HG03139 (cell line): ENCODE measurements at regions not wholly inside any gene's neighbourhood (a gene's known extent, or its start where the extent isn't known, plus 50 kb on each side); places are given as distances from the start of the nearest gene placed in this dataset.
A peak's percentile ranks its signal among the peaks of the same experiment; 100 is the strongest.

Experiments
- ATAC-seq: cut with Tn5 transposase; IDR thresholded peaks from one replicate; pipeline ENCODE4 v1.9.1; 2021; ENCODE audit not compliant: unreplicated experiment

- ATAC-seq: no peak
These were observed 236.6 kb upstream of the MYOCD start for GRCh38 chr17:12429116-12429515.

DNA sequence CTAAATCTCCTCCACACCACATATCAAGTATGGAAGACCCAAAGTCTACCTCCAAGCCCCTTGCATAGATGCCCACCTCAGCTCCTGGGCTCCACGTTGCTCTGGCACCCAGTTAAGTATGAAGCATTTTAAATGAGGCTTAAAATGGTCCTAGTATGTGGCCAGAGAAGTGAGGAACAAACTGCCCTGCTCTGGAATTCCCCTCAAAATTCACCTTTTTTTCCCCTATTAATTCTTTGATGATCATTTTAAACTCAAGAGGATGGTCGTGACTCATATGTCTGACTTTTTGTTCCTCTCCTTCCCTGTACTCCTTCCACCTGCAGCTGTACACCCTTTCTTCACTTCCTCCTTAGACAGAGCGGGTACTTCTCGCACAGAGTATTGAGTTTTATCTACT is 234.5 kb upstream of the MYOCD start:
- ATAC-seq: peak; percentile 81

DNA sequence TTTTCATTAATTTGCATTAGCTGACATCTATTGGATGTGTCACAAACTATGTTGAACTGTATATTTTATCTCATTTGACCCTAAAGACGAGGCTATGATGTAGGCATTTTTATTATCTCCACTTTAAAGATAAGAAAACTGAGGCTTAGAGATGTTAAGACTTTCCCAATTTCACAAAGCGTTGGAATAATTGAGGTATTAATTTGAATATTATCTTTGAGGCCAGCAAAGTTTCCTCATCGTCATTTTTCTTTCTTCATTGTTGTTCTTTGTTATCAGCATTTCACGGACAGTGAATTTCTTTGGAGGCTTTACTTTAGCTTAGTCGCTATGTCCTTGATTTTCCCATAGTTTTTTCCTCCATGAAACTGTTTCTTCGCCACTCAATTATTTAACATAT is 227.5 kb upstream of the MYOCD start:
- ATAC-seq: no peak

DNA sequence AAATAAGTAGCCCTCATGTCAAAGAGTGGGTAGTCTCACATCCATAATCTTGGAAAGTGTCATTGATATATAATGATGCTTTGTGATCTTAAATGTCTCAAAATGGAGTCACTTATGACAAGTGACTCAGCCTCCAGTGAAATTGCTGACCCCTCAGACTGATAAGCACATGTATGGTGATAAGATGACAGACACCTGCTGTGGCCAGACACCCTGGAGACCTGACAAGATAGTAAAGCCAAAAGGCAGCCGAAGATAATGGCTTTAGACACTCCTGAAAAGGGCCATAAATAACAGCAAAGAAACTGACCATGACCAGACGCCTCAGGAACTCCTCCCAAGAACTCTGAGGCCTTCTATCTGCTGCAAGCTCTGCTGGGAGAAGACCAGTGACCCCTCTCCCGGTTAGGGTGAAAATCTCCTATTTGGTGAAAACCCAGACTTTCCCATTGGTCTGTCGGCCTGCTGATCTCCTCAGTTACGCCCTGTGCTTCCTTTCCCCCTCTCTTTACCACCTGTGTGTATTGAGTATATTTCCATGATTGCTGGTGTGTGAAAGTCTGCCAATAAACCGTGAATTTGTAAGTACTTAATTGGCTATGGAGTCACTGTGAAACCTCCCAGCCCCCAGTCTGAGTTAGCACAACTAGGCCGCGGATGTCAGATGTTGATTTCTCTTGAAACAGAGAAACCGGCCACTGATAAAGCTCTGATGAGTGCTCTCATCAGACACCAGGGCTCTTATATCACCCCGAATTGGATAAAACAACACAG is 226.7 kb upstream of the MYOCD start:
- ATAC-seq: no peak

- no peak for ATAC-seq
These were observed 220.4 kb upstream of the MYOCD start for GRCh38 chr17:12445331-12445730.

- no peak for ATAC-seq
These were observed 208.2 kb upstream of the MYOCD start for GRCh38 chr17:12457493-12457892.

DNA sequence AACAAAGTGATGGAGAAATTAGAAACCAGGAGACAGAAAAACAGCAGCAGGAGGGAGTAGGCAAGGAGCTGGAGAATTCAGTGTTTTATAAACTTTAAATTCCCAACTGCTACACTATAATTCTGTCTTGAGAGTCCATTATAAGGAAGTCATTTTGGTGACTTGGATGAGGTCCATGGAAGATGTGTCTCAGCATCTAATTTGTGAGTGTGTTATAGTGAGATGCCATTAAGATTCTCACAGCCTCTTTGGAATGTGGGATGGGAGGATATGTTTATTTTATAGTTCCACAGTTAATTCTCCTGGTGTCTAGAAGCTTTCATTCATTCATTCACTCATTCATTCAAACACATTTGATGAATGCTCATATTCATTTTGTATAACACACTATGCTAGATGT is 206.0 kb upstream of the MYOCD start:
- ATAC-seq: no peak

- ATAC-seq: no peak
These were observed 202.6 kb upstream of the MYOCD start for GRCh38 chr17:12463102-12463501.

DNA sequence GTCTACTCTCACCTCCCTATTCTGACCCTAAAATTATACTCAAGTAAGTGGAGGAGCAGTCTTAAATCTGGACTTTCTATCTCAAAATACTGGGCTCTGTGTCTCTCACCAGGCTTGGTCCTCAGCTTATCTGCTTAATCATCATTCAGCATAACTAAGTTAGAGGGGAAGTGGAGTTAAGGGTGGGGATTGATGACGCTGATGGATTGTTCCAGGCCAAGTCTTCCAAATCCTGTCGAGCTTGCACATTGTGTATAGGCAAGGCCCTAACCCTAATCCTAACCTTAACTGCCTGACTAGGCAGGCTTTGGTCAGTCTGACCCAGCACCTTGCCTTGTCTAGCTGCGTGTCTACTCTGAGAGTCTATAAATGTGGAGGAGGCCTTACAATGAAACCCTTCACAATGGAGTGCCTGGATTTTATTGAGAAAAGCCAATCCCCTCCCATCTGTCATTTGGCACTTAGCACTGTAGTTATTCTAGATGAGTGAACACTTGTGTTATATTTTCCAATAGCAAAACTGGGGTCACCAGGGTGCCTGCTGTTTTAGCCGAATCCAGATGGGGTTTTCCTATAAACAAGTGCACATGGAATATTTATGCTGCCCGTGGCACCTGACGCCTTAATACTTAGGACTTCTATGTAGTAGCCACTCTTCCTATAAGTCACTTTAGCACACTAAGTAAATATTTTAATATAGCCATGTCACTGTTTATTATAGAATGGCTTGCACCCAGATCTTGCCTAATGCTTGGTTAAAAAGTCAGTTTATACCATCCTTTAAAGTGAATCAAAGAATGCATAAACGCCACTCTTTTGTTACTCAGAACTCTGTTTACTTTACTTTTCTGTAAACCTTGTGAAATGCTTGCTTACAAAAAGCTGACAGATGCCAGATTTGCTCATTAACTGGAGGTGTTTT is 193.2 kb upstream of the MYOCD start:
- no peak for ATAC-seq

- ATAC-seq: no peak
These were observed 187.4 kb upstream of the MYOCD start for GRCh38 chr17:12478311-12478710.

- no peak for ATAC-seq
These were observed 180.3 kb upstream of the MYOCD start for GRCh38 chr17:12485361-12485906.

GRCh38 chr17:12489325-12489724 is 176.4 kb upstream of the MYOCD start:
- ATAC-seq: no peak

DNA sequence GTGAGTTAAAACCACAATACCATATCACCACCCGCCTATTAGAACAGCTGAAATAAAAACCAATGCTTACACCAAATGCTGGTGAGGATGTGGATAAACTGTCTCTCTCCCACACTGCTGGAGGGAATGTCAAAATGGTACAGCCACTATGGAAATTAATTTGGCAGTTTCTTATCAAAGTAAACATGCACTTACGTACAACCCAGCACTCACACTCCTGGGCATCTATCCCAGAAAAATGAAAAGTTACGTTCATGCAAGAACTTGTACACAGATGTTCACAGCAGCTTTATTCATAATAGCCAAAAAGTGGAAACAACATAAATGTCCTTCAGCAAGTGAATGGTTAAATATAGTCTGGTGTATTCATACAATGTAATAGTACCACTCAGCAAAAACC is 173.2 kb upstream of the MYOCD start:
- no peak for ATAC-seq

GRCh38 chr17:12505866-12506265 is 159.8 kb upstream of the MYOCD start:
- no peak for ATAC-seq

DNA sequence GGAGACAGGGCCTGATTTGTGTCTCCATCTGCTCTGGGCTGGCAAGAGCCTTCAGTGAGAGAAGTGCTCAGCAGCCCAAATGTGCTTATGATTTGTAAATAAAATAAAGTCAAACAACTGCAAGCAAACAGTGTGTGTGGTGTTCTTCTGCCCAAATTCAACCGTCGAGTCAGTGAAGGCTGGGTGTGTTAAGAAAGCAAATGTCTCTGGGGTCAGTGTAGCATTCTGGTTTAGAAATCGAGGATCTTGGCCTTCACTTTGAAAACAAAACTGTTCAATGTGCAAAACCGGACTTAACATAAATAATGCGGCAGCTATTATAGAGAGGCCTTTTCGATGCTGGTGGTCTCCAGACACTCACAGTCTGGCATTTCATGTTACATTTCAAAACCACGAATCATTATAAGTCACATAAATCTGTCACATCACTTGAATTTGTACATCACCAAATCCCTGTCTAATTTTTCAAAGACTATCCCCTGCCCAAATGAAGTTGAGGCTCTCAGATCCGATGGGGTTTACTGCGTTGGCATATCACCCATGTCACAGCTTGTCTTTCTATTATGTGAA is 158.6 kb upstream of the MYOCD start:
- no peak for ATAC-seq

DNA sequence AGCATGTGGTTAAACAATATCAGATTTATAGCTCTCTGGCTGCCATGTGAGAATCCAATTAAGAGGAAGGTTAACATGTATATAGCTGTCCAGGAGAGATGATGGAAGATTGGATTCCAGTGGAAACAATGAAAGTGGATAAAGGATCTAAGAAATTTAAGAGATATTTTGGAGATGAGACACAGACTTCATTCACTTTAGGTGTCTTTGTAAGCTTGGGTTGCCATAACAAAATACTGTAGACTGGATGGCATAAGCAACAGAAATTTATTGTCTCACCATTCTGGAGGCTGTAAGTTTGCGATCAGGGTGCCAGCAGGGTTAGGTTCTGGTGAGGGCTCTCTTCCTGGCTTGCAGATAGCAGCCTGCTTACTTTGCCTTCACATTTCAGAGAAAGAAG is 155.9 kb upstream of the MYOCD start:
- ATAC-seq: no peak

DNA sequence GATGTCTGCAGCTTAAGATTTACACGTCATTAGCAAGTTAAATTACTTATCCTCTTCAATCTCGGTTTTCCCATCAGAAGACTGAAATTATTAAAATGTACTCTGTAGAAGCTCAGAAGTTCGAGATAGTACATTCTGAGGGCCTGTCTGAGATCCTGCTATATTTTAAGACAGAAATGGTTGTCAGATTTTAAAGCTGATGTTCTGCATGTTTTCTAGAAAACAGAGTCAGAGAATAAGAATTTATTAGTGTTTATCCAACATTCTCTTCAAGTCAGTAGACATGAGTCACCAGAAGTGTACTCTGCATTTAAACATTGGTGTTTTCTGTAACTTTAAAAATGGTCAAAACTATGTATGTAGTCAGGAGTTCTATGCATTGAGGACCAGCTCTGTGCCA is 155.2 kb upstream of the MYOCD start:
- no peak for ATAC-seq

GRCh38 chr17:12512694-12513355 is 152.9 kb upstream of the MYOCD start:
- no peak for ATAC-seq

GRCh38 chr17:12514596-12514995 is 151.1 kb upstream of the MYOCD start:
- ATAC-seq: no peak

- ATAC-seq: no peak
These were observed 145.6 kb upstream of the MYOCD start for GRCh38 chr17:12519956-12520594.

GRCh38 chr17:12521416-12521815 is 144.3 kb upstream of the MYOCD start:
- no peak for ATAC-seq
